RWPE2 (cell line): ENCODE measurements at regions not wholly inside any gene's neighbourhood (a gene's known extent, or its start where the extent isn't known, plus 50 kb on each side); places are given as distances from the start of the nearest gene placed in this dataset.

Experiments
- ATAC-seq: fragments of 200-7000 bp; cut with Tn5 transposase; 3 replicates; pipeline ENCODE4 v1.9.1; 2021; ENCODE audit warnings: low read depth
- DNase-seq: peaks from one replicate; pipeline ENCODE4 v3.0.0-alpha.2; 2020; ENCODE audit warnings: low spot score
- H3K27ac ChIP-seq: fragments of 450-650 bp; 2 replicates; pipeline ENCODE4 v1.5.1; 2017; ENCODE audit warnings: mild to moderate bottlenecking; ENCODE audit not compliant: poor library complexity, severe bottlenecking
- H3K27me3 ChIP-seq: fragments of 250-450 bp; sonication (Bioruptor Pico); 2 replicates; pipeline ENCODE4 v1.5.1; 2021; ENCODE audit warnings: mild to moderate bottlenecking, moderate library complexity; ENCODE audit not compliant: insufficient read depth, poor library complexity, severe bottlenecking
- H3K36me3 ChIP-seq: fragments of 250-450 bp; sonication (Bioruptor Pico); 2 replicates; pipeline ENCODE4 v1.5.1; 2020; ENCODE audit warnings: low read depth, mild to moderate bottlenecking, moderate library complexity
- H3K4me1 ChIP-seq: fragments of 250-450 bp; sonication (Bioruptor Pico); 2 replicates; pipeline ENCODE4 v1.5.1; 2021; ENCODE audit warnings: mild to moderate bottlenecking, moderate library complexity; ENCODE audit not compliant: insufficient read depth, poor library complexity, severe bottlenecking
- H3K4me3 ChIP-seq: fragments of 250-450 bp; sonication (Bioruptor Pico); 2 replicates; pipeline ENCODE4 v1.5.1; 2021; ENCODE audit warnings: mild to moderate bottlenecking, moderate library complexity; ENCODE audit not compliant: severe bottlenecking
- H3K9me3 ChIP-seq: fragments of 250-450 bp; sonication (Bioruptor Pico); 2 replicates; pipeline ENCODE4 v1.5.1; 2021; ENCODE audit warnings: mild to moderate bottlenecking, moderate library complexity; ENCODE audit not compliant: severe bottlenecking
- CTCF ChIP-seq: fragments of 450-650 bp; IDR thresholded peaks from one replicate; pipeline ENCODE4 v1.5.1; 2017; ENCODE audit warnings: mild to moderate bottlenecking, moderate library complexity; ENCODE audit not compliant: poor library complexity, severe bottlenecking

GRCh38 chr10:121648059-121648458, 49.8 kb upstream of the FGFR2 start:
- ATAC-seq (no peak), DNase-seq (no peak)
- no peak for TF ChIP-seq CTCF
- H3K36me3 ChIP-seq: no peaks in the 10 kb centered on the region
- H3K27ac ChIP-seq: no peak overlapping the region
- H3K4me3 ChIP-seq: no peak overlapping the region
- H3K4me1 ChIP-seq: no peaks in the 10 kb centered on the region
- no peaks in the 10 kb centered on the region for H3K9me3 ChIP-seq
- H3K27me3 ChIP-seq: no peaks in the 10 kb centered on the region
